GM23338 (cell line): ENCODE measurements at regions not wholly inside any gene's neighbourhood (a gene's known extent, or its start where the extent isn't known, plus 50 kb on each side); places are given as distances from the start of the nearest gene placed in this dataset.

Source experiments
- ATAC-seq: fragments of 200-7000 bp; cut with Tn5 transposase; 3 replicates; pipeline ENCODE4 v1.9.1; 2020
- DNase-seq: peaks from one replicate; pipeline ENCODE4 v3.0.0-alpha.2; 2015; ENCODE audit warnings: low spot score
- H2AFZ ChIP-seq: fragments of 200-600 bp; sonication (generic); 2 replicates; pipeline ENCODE4 v1.8.0; 2016; ENCODE audit warnings: antibody characterized with exemption, mild to moderate bottlenecking, moderate library complexity
- H3F3A ChIP-seq: fragments of 200-600 bp; sonication (generic); replicated peaks from 2 replicates; pipeline ENCODE4 v1.8.0; 2017; ENCODE audit warnings: antibody characterized with exemption, mixed run types, low read depth
- H3K27ac ChIP-seq: fragments of 200-600 bp; sonication (generic); 2 replicates; pipeline ENCODE4 v1.6.1; 2016; ENCODE audit warnings: low read depth
- H3K27me3 ChIP-seq: fragments of 200-600 bp; sonication (generic); 2 replicates; pipeline ENCODE4 v1.8.0; 2016; ENCODE audit warnings: mild to moderate bottlenecking, mixed run types, moderate library complexity; ENCODE audit not compliant: insufficient read depth
- H3K36me3 ChIP-seq: fragments of 200-600 bp; sonication (generic); 2 replicates; pipeline ENCODE4 v1.8.0; 2016; ENCODE audit warnings: mild to moderate bottlenecking; ENCODE audit not compliant: insufficient read depth
- H3K4me1 ChIP-seq: fragments of 200-600 bp; sonication (generic); 2 replicates; pipeline ENCODE4 v1.8.0; 2016; ENCODE audit warnings: mild to moderate bottlenecking, moderate library complexity; ENCODE audit not compliant: insufficient read depth
- H3K4me2 ChIP-seq: fragments of 200-600 bp; sonication (generic); 2 replicates; pipeline ENCODE4 v1.7.1; 2017; ENCODE audit warnings: mixed run types
- H3K4me3 ChIP-seq: fragments of 200-600 bp; sonication (generic); 2 replicates; pipeline ENCODE4 v1.6.1; 2016; ENCODE audit warnings: mixed run types
- H3K79me2 ChIP-seq: fragments of 200-600 bp; sonication (generic); replicated peaks from 2 replicates; pipeline ENCODE4 v1.8.0; 2017; ENCODE audit warnings: mild to moderate bottlenecking; ENCODE audit not compliant: insufficient read depth
- H3K9me2 ChIP-seq: fragments of 200-600 bp; sonication (generic); 2 replicates; pipeline ENCODE4 v1.8.0; 2017; ENCODE audit not compliant: insufficient read depth
- H4K20me1 ChIP-seq: fragments of 200-600 bp; sonication (generic); replicated peaks from 2 replicates; pipeline ENCODE4 v1.8.0; 2017; ENCODE audit warnings: mild to moderate bottlenecking; ENCODE audit not compliant: insufficient read depth
- H3K27ac Mint-ChIP-seq: 2 replicates; pipeline ENCODE4 v1.8.0; 2020; ENCODE audit warnings: inconsistent platforms, mild to moderate bottlenecking, moderate library complexity, mixed read lengths
- H3K27me3 Mint-ChIP-seq: 3 replicates; pipeline ENCODE4 v1.8.0; 2022; ENCODE audit warnings: low read depth, mild to moderate bottlenecking, moderate library complexity, mixed read lengths, inconsistent platforms; ENCODE audit not compliant: insufficient read depth, poor library complexity
- H3K36me3 Mint-ChIP-seq: 3 replicates; pipeline ENCODE4 v1.8.0; 2021; ENCODE audit warnings: low read depth, mild to moderate bottlenecking, inconsistent platforms, moderate library complexity, mixed read lengths
- H3K4me1 Mint-ChIP-seq: 3 replicates; pipeline ENCODE4 v1.8.0; 2020; ENCODE audit warnings: mild to moderate bottlenecking, inconsistent platforms, mixed read lengths
- H3K4me3 Mint-ChIP-seq: 3 replicates; pipeline ENCODE4 v1.8.0; 2021; ENCODE audit warnings: moderate library complexity, mild to moderate bottlenecking, inconsistent platforms, mixed read lengths
- H3K9me3 Mint-ChIP-seq: 3 replicates; pipeline ENCODE4 v1.8.0; 2020; ENCODE audit warnings: moderate library complexity, mild to moderate bottlenecking, inconsistent platforms, mixed read lengths
- CREB1 ChIP-seq: fragments of 250-450 bp; sonication (Bioruptor Pico); IDR thresholded peaks from 2 replicates; pipeline ENCODE4 v1.5.0; 2020; ENCODE audit warnings: low read depth, mild to moderate bottlenecking, moderate library complexity
- EZH2 ChIP-seq: fragments of 200-600 bp; sonication (generic); IDR thresholded peaks from one replicate; pipeline ENCODE4 v1.8.0; 2017; ENCODE audit warnings: antibody characterized with exemption, mild to moderate bottlenecking, low read depth; ENCODE audit not compliant: unreplicated experiment
- NANOG ChIP-seq: IDR thresholded peaks from 2 replicates; pipeline ENCODE4 v1.6.1; 2016; ENCODE audit warnings: antibody characterized with exemption, borderline replicate concordance
- POLR2AphosphoS5 ChIP-seq: IDR thresholded peaks from 2 replicates; pipeline ENCODE4 v1.6.1; 2016; ENCODE audit warnings: antibody characterized with exemption, low read depth
- STAT1 ChIP-seq: IDR thresholded peaks from one replicate; pipeline ENCODE4 v1.6.1; 2016; ENCODE audit warnings: antibody characterized with exemption; ENCODE audit not compliant: unreplicated experiment
- ZNF114 ChIP-seq: fragments of 250-450 bp; sonication (Bioruptor Pico); IDR thresholded peaks from 2 replicates; pipeline ENCODE4 v1.5.0; 2020; ENCODE audit warnings: mild to moderate bottlenecking, moderate library complexity
- ZNF331 ChIP-seq: fragments of 250-450 bp; sonication (Bioruptor Pico); IDR thresholded peaks from 2 replicates; pipeline ENCODE4 v1.5.0; 2020; ENCODE audit warnings: low read depth, mild to moderate bottlenecking, moderate library complexity

GRCh38 chr4:36568575-36568974 is 287.2 kb downstream of the DTHD1 start:
- no peak overlapping the region for H3K27ac Mint-ChIP-seq
- H3K4me1 Mint-ChIP-seq, result no peaks in the 10 kb centered on the region
- Histone ChIP-seq H3K27ac (no peak overlapping the region), H3K4me1 (no peaks in the 10 kb centered on the region), H3K9me2 (peaks cover 6% of the 10 kb centered on the region; the same call in 1 of the 2 replicates), H4K20me1 (no peaks in the 10 kb centered on the region), H3K4me2 (no peak overlapping the region), H2AFZ (no peak overlapping the region), H3K79me2 (no peaks in the 10 kb centered on the region), H3K27me3 (no peaks in the 10 kb centered on the region), H3F3A (no peaks in the 10 kb centered on the region), H3K4me3 (no peak overlapping the region), H3K36me3 (no peaks in the 10 kb centered on the region)
- no peaks in the 10 kb centered on the region; the same call in 2 of the 3 replicates for H3K9me3 Mint-ChIP-seq
- DNase-seq (no peak), ATAC-seq (no peak)
- no peaks in the 10 kb centered on the region for H3K36me3 Mint-ChIP-seq
- TF ChIP-seq STAT1, result no peak
- TF ChIP-seq ZNF114 (CRISPR knock-in tag), result no peak
- TF ChIP-seq NANOG, result no peak
- H3K4me3 Mint-ChIP-seq, result no peak overlapping the region
- no peaks in the 10 kb centered on the region for H3K27me3 Mint-ChIP-seq

GRCh38 chr4:36573441-36573840 is 292.0 kb downstream of the DTHD1 start:
- Histone ChIP-seq H3F3A (no peaks in the 10 kb centered on the region), H3K4me2 (no peak overlapping the region), H3K9me2 (peaks cover 6% of the 10 kb centered on the region; the same call in 1 of the 2 replicates), H4K20me1 (no peaks in the 10 kb centered on the region), H3K4me3 (no peak overlapping the region), H3K36me3 (no peaks in the 10 kb centered on the region), H3K79me2 (no peaks in the 10 kb centered on the region), H3K27ac (no peak overlapping the region), H3K27me3 (no peaks in the 10 kb centered on the region), H3K4me1 (no peaks in the 10 kb centered on the region), H2AFZ (no peak overlapping the region)
- H3K4me1 Mint-ChIP-seq, result no peaks in the 10 kb centered on the region
- no peak for ATAC-seq
- no peak overlapping the region for H3K4me3 Mint-ChIP-seq
- TF ChIP-seq POLR2AphosphoS5 (no peak), STAT1 (no peak), CREB1 (CRISPR knock-in tag) (no peak), ZNF114 (CRISPR knock-in tag) (no peak), EZH2 (no peak)
- H3K27ac Mint-ChIP-seq, result no peak overlapping the region
- H3K36me3 Mint-ChIP-seq, result peaks cover 4% of the 10 kb centered on the region; the same call in 1 of the 3 replicates
- H3K27me3 Mint-ChIP-seq, result no peaks in the 10 kb centered on the region
- DNase-seq, result no peak
- H3K9me3 Mint-ChIP-seq, result peaks cover 6% of the 10 kb centered on the region; the same call in 2 of the 3 replicates

- Histone ChIP-seq H3K4me2 (no peak overlapping the region), H3K4me1 (no peaks in the 10 kb centered on the region), H3K27me3 (no peaks in the 10 kb centered on the region), H2AFZ (no peak overlapping the region), H3F3A (no peaks in the 10 kb centered on the region), H3K9me2 (peaks cover 4% of the 10 kb centered on the region; the same call in 1 of the 2 replicates), H3K36me3 (no peaks in the 10 kb centered on the region), H3K4me3 (no peak overlapping the region), H3K79me2 (no peaks in the 10 kb centered on the region), H4K20me1 (no peaks in the 10 kb centered on the region), H3K27ac (no peak overlapping the region)
- DNase-seq, result no peak
- peaks cover 6% of the 10 kb centered on the region; the same call in 2 of the 3 replicates for H3K9me3 Mint-ChIP-seq
- no peak for ATAC-seq
- no peak overlapping the region for H3K27ac Mint-ChIP-seq
- H3K4me1 Mint-ChIP-seq, result no peaks in the 10 kb centered on the region
- no peaks in the 10 kb centered on the region for H3K27me3 Mint-ChIP-seq
- no peak overlapping the region for H3K4me3 Mint-ChIP-seq
- no peak for TF ChIP-seq ZNF331
- TF ChIP-seq ZNF114 (CRISPR knock-in tag), result no peak
- TF ChIP-seq STAT1, result no peak
- no peak for TF ChIP-seq EZH2
- peaks cover 4% of the 10 kb centered on the region; the same call in 1 of the 3 replicates for H3K36me3 Mint-ChIP-seq
Measured at GRCh38 chr4:36574816-36575215, 293.4 kb downstream of the DTHD1 start.
